HG03039 (cell line): ENCODE measurements at regions not wholly inside any gene's neighbourhood (a gene's known extent, or its start where the extent isn't known, plus 50 kb on each side); places are given as distances from the start of the nearest gene placed in this dataset.

ENCODE experiments used
- ATAC-seq: cut with Tn5 transposase; IDR thresholded peaks from one replicate; pipeline ENCODE4 v1.9.1; 2021; ENCODE audit warnings: mild to moderate bottlenecking, moderate library complexity; ENCODE audit not compliant: unreplicated experiment

DNA sequence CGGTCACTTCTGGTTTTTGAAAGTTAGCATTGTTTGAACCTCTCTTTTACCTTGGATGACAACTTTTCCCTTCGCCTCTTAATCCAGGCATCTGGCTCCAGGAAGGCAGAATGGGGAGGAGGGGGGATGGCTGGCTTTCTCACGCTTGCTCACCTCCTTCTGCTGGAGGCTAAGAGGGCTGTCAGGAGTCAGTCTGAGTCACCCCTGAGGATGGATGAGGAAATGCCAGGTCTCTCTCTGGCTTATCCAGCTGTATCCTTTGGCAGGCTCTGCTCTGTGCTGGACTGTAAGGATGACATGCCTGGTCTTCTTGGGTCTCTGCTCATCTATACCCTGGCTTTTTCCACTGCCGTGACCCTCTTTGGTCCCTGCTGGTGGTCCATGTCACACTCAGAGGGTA is 142.9 kb upstream of the GYPC start:
- no peak for ATAC-seq

GRCh38 chr2:126515471-126515870 is 140.5 kb upstream of the GYPC start:
- no peak for ATAC-seq

- ATAC-seq = no peak
Observed at GRCh38 chr2:126518196-126518595, 137.8 kb upstream of the GYPC start.

- peak; percentile 65 for ATAC-seq
Observed at GRCh38 chr2:126527836-126528490, 128.0 kb upstream of the GYPC start.

GRCh38 chr2:126531029-126531428 is 124.9 kb upstream of the GYPC start:
- ATAC-seq = no peak

DNA sequence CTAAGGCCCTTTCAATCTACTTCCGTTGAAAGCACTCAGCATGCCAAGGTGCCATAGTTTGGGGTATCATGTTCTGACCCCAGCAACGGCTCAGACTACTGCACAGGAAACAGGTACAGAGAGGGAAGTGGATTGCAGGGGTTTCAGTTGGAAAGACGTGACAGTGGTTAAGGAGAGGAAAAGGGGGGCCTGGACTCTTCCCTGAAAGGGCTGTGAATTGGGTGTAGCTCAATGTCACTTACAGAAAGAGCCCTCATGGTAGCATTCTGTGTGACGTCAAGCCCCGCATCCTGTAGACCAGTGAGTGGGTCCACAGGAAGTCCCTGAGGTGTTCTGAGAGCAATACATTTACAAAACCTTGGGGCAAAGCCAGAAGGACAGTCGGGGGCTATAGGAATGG is 121.5 kb upstream of the GYPC start:
- no peak for ATAC-seq

DNA sequence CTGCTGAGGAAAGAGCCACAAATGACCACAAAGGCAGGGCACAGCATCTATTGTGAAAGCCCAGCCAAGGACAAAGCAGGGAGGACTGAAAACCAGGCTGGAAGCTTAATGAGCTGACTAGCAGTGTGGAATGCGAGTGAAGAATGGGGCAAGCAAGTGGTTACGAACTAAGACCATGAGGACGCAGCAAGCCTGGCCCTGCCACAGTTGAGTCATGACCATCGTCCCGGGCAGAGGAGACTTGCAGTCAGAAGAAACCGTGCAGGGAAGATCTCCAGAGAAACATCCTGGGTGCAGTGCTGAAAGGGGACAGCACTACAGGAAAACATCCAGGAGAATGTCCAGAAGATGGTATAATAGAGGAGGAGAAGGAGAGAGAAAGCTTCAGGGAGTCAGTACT is 120.5 kb upstream of the GYPC start:
- ATAC-seq = no peak

DNA sequence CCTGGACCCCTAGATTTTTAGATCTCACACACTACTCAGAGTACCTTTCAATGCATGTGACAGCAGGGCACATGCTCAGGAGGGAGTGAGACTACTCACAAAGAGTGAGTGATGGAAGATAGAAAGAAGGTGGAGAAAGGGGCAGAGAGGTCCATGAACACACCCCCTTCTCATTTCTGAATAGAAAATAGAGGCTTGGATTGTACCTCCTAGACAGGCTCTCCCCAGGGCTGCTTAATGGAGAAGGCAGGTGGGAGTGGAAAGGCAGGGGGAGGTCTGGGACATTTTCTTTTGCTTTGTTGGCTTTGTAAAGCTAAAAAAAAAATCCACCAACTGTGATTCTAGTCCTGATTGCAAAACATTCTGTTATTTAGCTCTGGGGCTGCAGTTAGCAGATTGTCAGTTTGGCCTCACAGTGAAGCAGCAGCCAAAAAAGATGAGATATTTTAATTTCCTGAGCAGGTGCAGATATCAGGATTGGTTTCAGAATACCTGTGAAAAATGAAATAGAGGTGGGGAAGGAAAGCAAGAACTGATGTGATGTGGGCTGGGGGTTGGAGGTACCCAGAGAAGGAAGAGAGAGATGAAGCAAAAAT is 119.3 kb upstream of the GYPC start:
- ATAC-seq = no peak

DNA sequence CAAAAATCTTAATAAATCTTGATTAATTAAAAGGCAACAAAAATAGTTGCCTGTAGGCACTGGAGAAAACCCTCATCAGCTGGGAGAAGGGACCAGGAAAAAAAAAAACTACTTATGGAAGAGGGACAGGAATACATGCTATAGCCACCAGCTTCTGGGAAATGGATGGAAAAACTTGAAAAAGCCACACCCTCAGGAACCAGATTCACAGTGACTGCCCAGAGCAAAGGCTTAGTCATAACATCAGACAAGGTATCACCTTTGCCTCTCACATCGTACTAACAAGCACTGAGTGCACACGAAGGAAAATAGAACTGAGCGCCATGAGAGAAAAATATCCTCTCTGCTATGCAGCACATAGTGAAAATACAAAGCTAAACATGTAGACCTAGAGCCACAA is 116.9 kb upstream of the GYPC start:
- no peak for ATAC-seq

DNA sequence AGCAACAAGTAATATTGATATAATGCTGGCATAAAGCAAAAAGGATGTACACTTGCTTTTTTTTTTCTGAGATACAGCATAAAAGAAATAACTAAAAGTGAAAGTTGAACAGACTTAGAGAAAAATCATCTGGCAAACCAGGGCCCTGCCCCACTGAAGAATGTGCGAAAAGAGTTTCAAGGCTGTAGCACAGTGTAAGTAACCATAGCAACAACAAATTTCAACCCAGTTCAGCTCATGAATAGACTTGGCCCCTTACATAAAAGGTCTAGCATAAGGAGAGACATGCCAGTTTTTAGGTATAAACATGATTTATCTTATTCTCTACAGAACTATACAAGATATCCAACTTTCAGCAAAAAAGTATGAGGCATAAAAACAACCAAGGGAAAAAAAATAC is 113.7 kb upstream of the GYPC start:
- no peak for ATAC-seq

GRCh38 chr2:126543081-126543480 is 112.9 kb upstream of the GYPC start:
- ATAC-seq = no peak

- no peak for ATAC-seq
Observed at GRCh38 chr2:126558029-126558428, 97.9 kb upstream of the GYPC start.

DNA sequence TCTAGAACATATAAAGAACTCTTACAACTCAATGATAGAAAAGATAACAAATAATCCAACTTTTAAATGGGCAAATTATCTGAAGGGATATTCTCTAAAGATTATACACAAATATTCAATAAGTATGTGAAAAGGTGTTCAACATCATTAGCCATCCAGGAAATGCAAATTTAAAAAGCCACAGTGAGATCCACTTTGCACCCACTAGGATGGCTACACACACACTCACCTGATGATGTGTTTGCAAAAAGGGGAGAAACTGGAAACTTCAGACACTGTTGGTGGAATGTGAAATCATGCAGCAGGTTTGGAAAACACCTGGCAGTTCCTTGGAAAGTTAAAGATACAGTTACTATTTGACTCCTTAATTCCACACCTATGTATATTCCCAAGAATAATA is 87.2 kb upstream of the GYPC start:
- no peak for ATAC-seq

DNA sequence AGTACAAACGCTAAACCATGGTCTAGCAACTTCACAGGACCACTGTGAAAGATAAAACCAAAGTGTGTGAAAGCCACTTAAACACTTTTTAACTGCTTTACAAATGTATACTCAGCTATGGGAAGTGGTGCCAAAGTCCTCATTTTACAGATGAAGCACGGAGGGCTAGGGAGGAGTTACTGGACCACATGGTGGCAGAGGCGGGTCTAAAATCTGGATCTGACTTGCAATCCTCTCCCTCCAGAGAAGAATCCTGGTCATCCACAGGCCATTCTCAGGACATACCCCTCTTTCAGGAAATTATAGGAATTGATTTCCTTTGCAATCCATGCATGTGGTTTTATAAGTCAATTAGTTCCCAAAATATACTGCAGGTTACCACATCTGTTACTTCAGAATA is 84.6 kb upstream of the GYPC start:
- no peak for ATAC-seq

DNA sequence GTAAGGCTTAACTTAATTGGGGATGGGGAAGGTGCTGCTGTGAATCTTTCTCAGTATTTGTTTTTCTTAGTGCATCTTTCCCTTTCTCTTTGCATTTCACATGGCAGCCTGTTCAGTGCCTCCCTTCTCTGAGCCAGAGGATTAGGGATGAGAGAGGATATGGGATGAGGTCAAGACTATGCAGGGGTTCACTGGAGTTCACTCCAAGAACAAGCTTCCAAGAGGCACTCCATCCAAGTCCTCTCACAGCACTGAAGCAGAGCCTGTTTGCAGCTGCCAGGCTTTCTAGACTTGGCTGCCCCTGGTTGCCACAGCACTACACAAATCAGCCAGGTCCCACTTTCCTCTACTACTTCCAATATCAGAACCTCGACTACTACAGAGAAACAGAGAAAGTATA is 80.3 kb upstream of the GYPC start:
- no peak for ATAC-seq

DNA sequence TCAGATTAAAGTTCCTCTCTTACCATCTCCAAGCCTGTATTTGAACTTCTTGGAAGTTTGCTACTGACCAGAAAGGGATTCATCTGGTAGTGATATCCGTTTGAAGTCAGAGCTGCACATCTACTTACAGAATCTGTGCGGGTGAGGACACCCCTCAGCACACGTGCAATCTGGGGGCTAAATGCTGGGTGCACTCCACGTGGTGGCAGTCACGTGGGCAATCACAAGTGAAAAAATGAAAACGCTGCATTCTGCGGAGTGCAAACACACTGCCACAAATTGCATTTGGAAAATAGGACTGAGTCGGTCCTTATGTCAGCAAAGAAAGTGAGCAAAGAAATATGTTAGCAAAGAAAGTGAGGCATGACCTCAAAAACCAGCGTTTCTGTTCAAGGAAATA is 76.1 kb upstream of the GYPC start:
- no peak for ATAC-seq

DNA sequence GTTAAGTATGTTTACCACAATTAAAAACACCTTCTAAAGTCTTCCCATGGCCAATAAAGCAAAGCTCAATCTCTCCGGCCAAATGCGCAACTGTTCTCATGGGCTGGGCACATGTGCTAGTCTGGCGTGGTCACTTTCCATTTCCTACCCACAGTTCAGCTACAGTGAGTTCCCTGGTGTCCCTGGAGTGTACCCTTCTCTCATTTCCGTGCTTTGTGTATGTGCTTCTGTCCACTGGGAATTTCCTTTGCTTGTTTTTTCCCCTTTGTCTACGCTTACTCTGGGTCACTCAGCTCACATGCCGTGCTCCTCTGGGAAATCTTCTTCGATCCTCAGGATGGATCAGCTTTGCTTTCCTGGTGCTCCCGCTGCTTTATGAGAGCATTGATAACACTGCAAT is 69.6 kb upstream of the GYPC start:
- ATAC-seq = no peak

DNA sequence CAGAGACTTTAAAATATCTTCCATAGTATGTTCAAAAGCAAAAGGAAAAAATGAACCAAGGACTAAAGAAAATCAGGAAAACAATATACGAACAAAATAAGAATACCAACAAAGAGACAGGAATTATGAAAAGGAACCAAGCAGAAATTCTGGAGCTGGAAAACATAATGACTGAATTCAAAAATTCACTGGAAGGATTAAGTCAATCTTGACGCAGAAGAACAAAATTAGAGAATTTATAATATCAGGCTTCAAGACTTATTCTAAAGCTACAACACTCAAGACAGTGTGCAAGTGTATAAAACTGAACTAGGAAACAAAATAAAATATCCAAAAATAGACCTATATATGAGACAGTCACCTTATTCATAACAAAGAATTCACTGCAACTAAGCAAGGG is 56.9 kb upstream of the GYPC start:
- ATAC-seq = no peak

- ATAC-seq = no peak
Observed at GRCh38 chr2:126600742-126601141, 55.2 kb upstream of the GYPC start.

- ATAC-seq = no peak
Observed at GRCh38 chr2:126602334-126602733, 53.6 kb upstream of the GYPC start.
